Mesothelial cell of epicardium (in vitro differentiated cells): ENCODE measurements at regions not wholly inside any gene's neighbourhood (a gene's known extent, or its start where the extent isn't known, plus 50 kb on each side); places are given as distances from the start of the nearest gene placed in this dataset.

ENCODE experiments used
- DNase-seq, 2 experiments: peaks; one replicate each; pipeline ENCODE4 v3.0.0; 2021; ENCODE audit warnings: low spot score in 2 of 2; ENCODE audit not compliant: unreplicated experiment in 2 of 2
- H3K27ac Mint-ChIP-seq: 2 replicates; pipeline ENCODE4 v1.8.0; 2021; ENCODE audit warnings: mixed read lengths
- H3K27me3 Mint-ChIP-seq: 2 replicates; pipeline ENCODE4 v1.8.0; 2021; ENCODE audit warnings: low read depth, mixed read lengths
- H3K36me3 Mint-ChIP-seq: 2 replicates; pipeline ENCODE4 v1.8.0; 2021; ENCODE audit warnings: mixed read lengths
- H3K4me1 Mint-ChIP-seq: 2 replicates; pipeline ENCODE4 v1.8.0; 2021; ENCODE audit warnings: mixed read lengths
- H3K4me3 Mint-ChIP-seq: 2 replicates; pipeline ENCODE4 v1.8.0; 2021; ENCODE audit warnings: mild to moderate bottlenecking, moderate library complexity, mixed read lengths
- H3K9me3 Mint-ChIP-seq: 2 replicates; pipeline ENCODE4 v1.8.0; 2021; ENCODE audit warnings: mixed read lengths
- TF ChIP-seq, protein P1 (sequence below): fragments of 200-600 bp; sonication (generic); IDR thresholded peaks from one replicate; pipeline ENCODE4 v1.5.0; 2021; ENCODE audit warnings: antibody characterized with exemption; ENCODE audit not compliant: unreplicated experiment

- Mint-ChIP-seq H3K4me3 (no peak overlapping the region), H3K36me3 (no peaks in the 10 kb centered on the region), H3K4me1 (peaks cover 20% of the 10 kb centered on the region), H3K9me3 (peaks cover 4% of the 10 kb centered on the region), H3K27me3 (no peaks in the 10 kb centered on the region), H3K27ac (no peak overlapping the region)
- TF ChIP-seq, protein P1, sequence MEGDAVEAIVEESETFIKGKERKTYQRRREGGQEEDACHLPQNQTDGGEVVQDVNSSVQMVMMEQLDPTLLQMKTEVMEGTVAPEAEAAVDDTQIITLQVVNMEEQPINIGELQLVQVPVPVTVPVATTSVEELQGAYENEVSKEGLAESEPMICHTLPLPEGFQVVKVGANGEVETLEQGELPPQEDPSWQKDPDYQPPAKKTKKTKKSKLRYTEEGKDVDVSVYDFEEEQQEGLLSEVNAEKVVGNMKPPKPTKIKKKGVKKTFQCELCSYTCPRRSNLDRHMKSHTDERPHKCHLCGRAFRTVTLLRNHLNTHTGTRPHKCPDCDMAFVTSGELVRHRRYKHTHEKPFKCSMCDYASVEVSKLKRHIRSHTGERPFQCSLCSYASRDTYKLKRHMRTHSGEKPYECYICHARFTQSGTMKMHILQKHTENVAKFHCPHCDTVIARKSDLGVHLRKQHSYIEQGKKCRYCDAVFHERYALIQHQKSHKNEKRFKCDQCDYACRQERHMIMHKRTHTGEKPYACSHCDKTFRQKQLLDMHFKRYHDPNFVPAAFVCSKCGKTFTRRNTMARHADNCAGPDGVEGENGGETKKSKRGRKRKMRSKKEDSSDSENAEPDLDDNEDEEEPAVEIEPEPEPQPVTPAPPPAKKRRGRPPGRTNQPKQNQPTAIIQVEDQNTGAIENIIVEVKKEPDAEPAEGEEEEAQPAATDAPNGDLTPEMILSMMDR = no peak
- DNase-seq = no peak
These were observed 422.6 kb upstream of the CD180 start for GRCh38 chr5:67619235-67619634.

DNA sequence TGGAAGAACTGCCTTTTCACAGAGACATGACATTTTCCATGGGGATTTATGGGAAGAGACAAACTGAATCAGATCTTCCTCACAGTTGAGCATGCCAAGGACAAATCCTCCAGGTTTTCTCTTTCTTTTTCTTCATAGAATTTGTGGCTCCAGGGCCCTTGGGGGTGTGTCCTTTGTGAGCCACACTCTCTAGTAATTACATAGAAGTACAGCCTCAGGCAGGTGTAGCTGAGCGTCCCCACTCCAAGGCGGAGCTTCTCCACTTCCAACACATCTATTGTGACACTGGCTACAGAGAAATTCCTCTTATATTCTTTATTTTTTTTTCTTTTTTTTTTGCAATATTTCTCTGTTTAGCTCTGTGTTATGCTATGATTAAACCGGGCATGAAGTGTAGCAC, 420.5 kb upstream of the CD180 start:
- TF ChIP-seq, protein P1 = no peak
- Mint-ChIP-seq H3K4me3 (no peak overlapping the region), H3K9me3 (peaks cover 4% of the 10 kb centered on the region), H3K4me1 (peaks cover 20% of the 10 kb centered on the region), H3K27me3 (no peaks in the 10 kb centered on the region), H3K36me3 (no peaks in the 10 kb centered on the region), H3K27ac (no peak overlapping the region)
- DNase-seq = no peak

GRCh38 chr5:67612961-67613360, 416.4 kb upstream of the CD180 start:
- no peak for DNase-seq
- no peaks in the 10 kb centered on the region for H3K36me3 Mint-ChIP-seq
- no peak overlapping the region for H3K4me3 Mint-ChIP-seq
- peaks cover 4% of the 10 kb centered on the region for H3K4me1 Mint-ChIP-seq
- H3K27me3 Mint-ChIP-seq = no peaks in the 10 kb centered on the region
- TF ChIP-seq, protein P1 = no peak
- H3K27ac Mint-ChIP-seq = no peak overlapping the region
- peaks cover 7% of the 10 kb centered on the region for H3K9me3 Mint-ChIP-seq

GRCh38 chr5:67610186-67610912, 413.8 kb upstream of the CD180 start:
- Mint-ChIP-seq H3K27ac (no peak overlapping the region), H3K4me3 (no peak overlapping the region), H3K4me1 (no peaks in the 10 kb centered on the region), H3K36me3 (no peaks in the 10 kb centered on the region), H3K9me3 (peaks cover 3% of the 10 kb centered on the region), H3K27me3 (peaks cover 1% of the 10 kb centered on the region)
- TF ChIP-seq, protein P1 = no peak
- no peak for DNase-seq

DNA sequence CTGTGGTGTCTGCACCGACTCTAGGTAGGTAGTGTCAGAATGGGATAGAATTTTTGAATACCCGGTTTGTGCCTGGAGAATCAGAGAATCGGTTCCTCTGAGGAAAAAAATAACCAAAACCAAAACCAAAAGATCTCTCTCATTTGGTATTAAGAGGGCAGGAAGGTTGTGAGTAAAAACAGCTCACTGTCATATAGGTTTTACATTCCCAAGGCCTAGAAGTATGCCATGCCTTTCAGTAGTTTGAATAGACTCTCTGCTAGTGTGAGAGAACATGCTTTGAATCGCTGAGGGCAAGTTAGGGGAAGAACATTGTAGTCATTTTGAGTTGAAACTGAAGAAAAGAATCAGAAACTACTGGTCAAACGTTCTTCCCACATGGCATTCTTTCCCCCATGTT, 411.4 kb upstream of the CD180 start:
- H3K27me3 Mint-ChIP-seq = peaks cover 1% of the 10 kb centered on the region
- no peak for DNase-seq
- H3K27ac Mint-ChIP-seq = no peak overlapping the region
- no peaks in the 10 kb centered on the region for H3K36me3 Mint-ChIP-seq
- no peaks in the 10 kb centered on the region for H3K4me1 Mint-ChIP-seq
- H3K9me3 Mint-ChIP-seq = peaks cover 7% of the 10 kb centered on the region
- H3K4me3 Mint-ChIP-seq = no peak overlapping the region
- TF ChIP-seq, protein P1 = no peak

GRCh38 chr5:67606586-67606947, 410.0 kb upstream of the CD180 start:
- no peak for DNase-seq
- H3K4me3 Mint-ChIP-seq = no peak overlapping the region
- H3K27ac Mint-ChIP-seq = no peak overlapping the region
- H3K27me3 Mint-ChIP-seq = peaks cover 1% of the 10 kb centered on the region
- H3K9me3 Mint-ChIP-seq = peaks cover 20% of the 10 kb centered on the region
- H3K36me3 Mint-ChIP-seq = no peaks in the 10 kb centered on the region
- TF ChIP-seq, protein P1 = no peak
- no peaks in the 10 kb centered on the region for H3K4me1 Mint-ChIP-seq
